GM12878 (cell line): ENCODE measurements at regions not wholly inside any gene's neighbourhood (a gene's known extent, or its start where the extent isn't known, plus 50 kb on each side); places are given as distances from the start of the nearest gene placed in this dataset.

Experiments
- GABPA ChIP-seq: IDR thresholded peaks from 2 replicates; pipeline ENCODE4 v1.6.1; 2014; ENCODE audit warnings: antibody characterized with exemption, low read depth, mild to moderate bottlenecking, inconsistent platforms
- POLR2A ChIP-seq: IDR thresholded peaks from 2 replicates; pipeline ENCODE4 v1.6.1; 2011; ENCODE audit warnings: low read depth, mild to moderate bottlenecking, low read length
- SIN3A ChIP-seq: IDR thresholded peaks from 2 replicates; pipeline ENCODE4 v1.6.1; 2012; ENCODE audit warnings: low read depth, low read length, improper control_type of control experiment
- TAF1 ChIP-seq: IDR thresholded peaks from 2 replicates; pipeline ENCODE4 v1.6.1; 2011; ENCODE audit warnings: mild to moderate bottlenecking, low read depth, low read length, borderline replicate concordance
- TF ChIP-seq, protein P1 (sequence below), 3 experiments: IDR thresholded peaks in 2 of 3; conservative IDR thresholded peaks in 1 of 3; 2 replicates each; pipeline ENCODE4 v1.5.1; 2011; ENCODE audit warnings: low read depth in 3 of 3, low read length in 3 of 3, mild to moderate bottlenecking in 3 of 3, control low read depth in 2 of 3, moderate library complexity in 2 of 3, inconsistent platforms in 1 of 3, mixed read lengths in 1 of 3; ENCODE audit not compliant: control insufficient read depth in 2 of 3, insufficient read depth in 1 of 3; ENCODE audit errors: extremely low read depth in 1 of 3

DNA sequence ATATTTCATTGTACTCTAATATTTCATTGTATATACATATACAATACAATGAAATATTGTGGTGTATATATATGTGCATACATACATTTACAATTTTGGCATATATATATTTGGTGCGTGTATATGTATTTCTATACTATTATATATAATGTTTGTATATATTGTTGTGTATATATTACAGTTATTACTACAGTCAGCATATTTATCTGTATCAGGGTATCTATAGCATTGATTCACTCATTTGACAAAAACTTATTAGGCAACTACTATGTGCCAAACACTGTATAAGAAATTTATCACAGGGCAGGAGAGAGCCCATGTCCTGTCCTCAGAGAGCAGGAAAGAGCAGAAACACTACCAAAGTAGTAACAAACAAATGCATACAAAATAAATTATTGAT is 910.6 kb downstream of the QKI start:
- TF ChIP-seq SIN3A (no peak), GABPA (no peak), POLR2A (no peak), TAF1 (no peak)
- TF ChIP-seq, protein P1, sequence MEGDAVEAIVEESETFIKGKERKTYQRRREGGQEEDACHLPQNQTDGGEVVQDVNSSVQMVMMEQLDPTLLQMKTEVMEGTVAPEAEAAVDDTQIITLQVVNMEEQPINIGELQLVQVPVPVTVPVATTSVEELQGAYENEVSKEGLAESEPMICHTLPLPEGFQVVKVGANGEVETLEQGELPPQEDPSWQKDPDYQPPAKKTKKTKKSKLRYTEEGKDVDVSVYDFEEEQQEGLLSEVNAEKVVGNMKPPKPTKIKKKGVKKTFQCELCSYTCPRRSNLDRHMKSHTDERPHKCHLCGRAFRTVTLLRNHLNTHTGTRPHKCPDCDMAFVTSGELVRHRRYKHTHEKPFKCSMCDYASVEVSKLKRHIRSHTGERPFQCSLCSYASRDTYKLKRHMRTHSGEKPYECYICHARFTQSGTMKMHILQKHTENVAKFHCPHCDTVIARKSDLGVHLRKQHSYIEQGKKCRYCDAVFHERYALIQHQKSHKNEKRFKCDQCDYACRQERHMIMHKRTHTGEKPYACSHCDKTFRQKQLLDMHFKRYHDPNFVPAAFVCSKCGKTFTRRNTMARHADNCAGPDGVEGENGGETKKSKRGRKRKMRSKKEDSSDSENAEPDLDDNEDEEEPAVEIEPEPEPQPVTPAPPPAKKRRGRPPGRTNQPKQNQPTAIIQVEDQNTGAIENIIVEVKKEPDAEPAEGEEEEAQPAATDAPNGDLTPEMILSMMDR (IDR thresholded peaks at IDR 0.05 in 2 of 3, conservative IDR thresholded peaks at IDR 0.05 in 1 of 3; ENCODE audit: control insufficient read depth in 2 of 3, extremely low read depth in 1 of 3, insufficient read depth in 1 of 3, low read depth in 3 of 3, low read length in 3 of 3): no peak
